HEK293T (cell line): ENCODE measurements at regions not wholly inside any gene's neighbourhood (a gene's known extent, or its start where the extent isn't known, plus 50 kb on each side); places are given as distances from the start of the nearest gene placed in this dataset.

Experiments
- CTCF ChIA-PET: fragments of 350-600 bp; formaldehyde crosslinking; extraction: SDS; loops from one replicate; lab custom pipeline; 2021; ENCODE audit warnings: antibody characterized with exemption, inconsistent platforms; lab: Yijun Ruan, JAX
- POLR2A ChIA-PET: fragments of 350-600 bp; formaldehyde crosslinking; extraction: SDS; loops from one replicate; lab custom pipeline; 2020; ENCODE audit warnings: antibody characterized with exemption, inconsistent platforms; lab: Yijun Ruan, JAX
- DNase-seq: peaks from one replicate; pipeline ENCODE4 v3.0.0; 2012; ENCODE audit warnings: mixed read lengths; ENCODE audit errors: extremely low spot score
- ARNT ChIP-seq: fragments of 450-650 bp; IDR thresholded peaks from 2 replicates; pipeline ENCODE4 v1.6.1; 2017; ENCODE audit warnings: mild to moderate bottlenecking
- BHLHE40 ChIP-seq: fragments of 450-650 bp; IDR thresholded peaks from 2 replicates; pipeline ENCODE4 v1.6.1; 2016; ENCODE audit warnings: mild to moderate bottlenecking, moderate library complexity, borderline replicate concordance
- CTBP1 ChIP-seq: fragments of 450-650 bp; IDR thresholded peaks from 2 replicates; pipeline ENCODE4 v1.6.1; 2016; ENCODE audit warnings: borderline replicate concordance
- ELF4 ChIP-seq: fragments of 450-650 bp; IDR thresholded peaks from 2 replicates; pipeline ENCODE4 v1.6.1; 2017; ENCODE audit warnings: antibody characterized with exemption
- FOXA1 ChIP-seq: fragments of 450-650 bp; IDR thresholded peaks from 2 replicates; pipeline ENCODE4 v1.6.1; 2016; ENCODE audit warnings: mild to moderate bottlenecking
- FOXK2 ChIP-seq: fragments of 450-650 bp; IDR thresholded peaks from 2 replicates; pipeline ENCODE4 v1.6.1; 2016; ENCODE audit warnings: mild to moderate bottlenecking
- FOXM1 ChIP-seq: fragments of 450-650 bp; IDR thresholded peaks from 2 replicates; pipeline ENCODE4 v1.6.1; 2017; ENCODE audit warnings: mild to moderate bottlenecking, borderline replicate concordance
- HDGF ChIP-seq: fragments of 450-650 bp; IDR thresholded peaks from 2 replicates; pipeline ENCODE4 v1.6.1; 2017; ENCODE audit warnings: antibody characterized with exemption, borderline replicate concordance
- L3MBTL2 ChIP-seq: fragments of 450-650 bp; conservative IDR thresholded peaks from 2 replicates; pipeline ENCODE4 v1.6.1; 2016; ENCODE audit warnings: mild to moderate bottlenecking
- LEF1 ChIP-seq: fragments of 450-650 bp; IDR thresholded peaks from 2 replicates; pipeline ENCODE4 v1.6.1; 2017; ENCODE audit warnings: mild to moderate bottlenecking, borderline replicate concordance
- NFRKB ChIP-seq: fragments of 450-650 bp; IDR thresholded peaks from 2 replicates; pipeline ENCODE4 v1.6.1; 2016; ENCODE audit warnings: mild to moderate bottlenecking, moderate library complexity
- SP1 ChIP-seq: fragments of 450-650 bp; IDR thresholded peaks from 2 replicates; pipeline ENCODE4 v1.6.1; 2017
- SUZ12 ChIP-seq: fragments of 450-650 bp; IDR thresholded peaks from 2 replicates; pipeline ENCODE4 v1.6.1; 2016; ENCODE audit warnings: mild to moderate bottlenecking
- TARDBP ChIP-seq: fragments of 450-650 bp; IDR thresholded peaks from 2 replicates; pipeline ENCODE4 v1.6.1; 2016
- ZNF384 ChIP-seq: fragments of 450-650 bp; IDR thresholded peaks from 2 replicates; pipeline ENCODE4 v1.6.1; 2016
- TF ChIP-seq, protein P1 (sequence below): fragments of 450-650 bp; IDR thresholded peaks from 2 replicates; pipeline ENCODE4 v1.6.1; 2016

DNA sequence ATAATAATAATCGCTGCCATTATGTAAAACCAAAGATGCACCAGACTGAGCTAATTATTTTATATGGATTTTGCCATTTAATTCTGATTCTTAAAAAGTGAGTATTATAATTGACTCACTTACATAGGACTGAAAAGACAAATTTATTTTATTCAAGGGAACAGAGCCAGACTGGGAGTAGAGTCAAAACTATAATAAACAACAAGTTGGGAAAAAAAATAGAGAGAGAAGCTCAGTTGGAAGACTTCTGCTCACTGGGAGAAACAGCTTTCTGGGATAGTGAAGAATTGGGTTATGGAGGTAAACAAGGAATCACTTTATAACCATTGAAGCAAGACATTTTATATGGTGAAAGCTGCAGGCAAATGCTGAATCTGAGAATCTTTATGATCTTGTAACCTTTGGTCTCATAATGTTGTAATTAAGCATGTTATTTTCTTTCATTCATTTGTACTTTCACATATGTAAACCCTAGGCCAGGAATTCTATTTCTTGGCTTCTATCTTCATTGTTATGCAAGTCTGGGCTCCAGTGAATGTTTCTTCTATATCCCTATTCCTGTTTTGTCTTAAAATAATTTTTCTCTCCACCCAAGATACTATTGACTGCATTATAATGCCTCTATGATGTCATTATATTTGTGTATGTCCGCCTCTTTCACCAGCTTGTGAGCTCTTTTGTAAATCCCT is 725.3 kb upstream of the CCDC179 start:
- ChIA-PET POLR2A (no interaction called here), CTCF (no interaction called here)
- no peak for TF ChIP-seq TARDBP
- no peak for TF ChIP-seq CTBP1
- DNase-seq, result no peak

DNA sequence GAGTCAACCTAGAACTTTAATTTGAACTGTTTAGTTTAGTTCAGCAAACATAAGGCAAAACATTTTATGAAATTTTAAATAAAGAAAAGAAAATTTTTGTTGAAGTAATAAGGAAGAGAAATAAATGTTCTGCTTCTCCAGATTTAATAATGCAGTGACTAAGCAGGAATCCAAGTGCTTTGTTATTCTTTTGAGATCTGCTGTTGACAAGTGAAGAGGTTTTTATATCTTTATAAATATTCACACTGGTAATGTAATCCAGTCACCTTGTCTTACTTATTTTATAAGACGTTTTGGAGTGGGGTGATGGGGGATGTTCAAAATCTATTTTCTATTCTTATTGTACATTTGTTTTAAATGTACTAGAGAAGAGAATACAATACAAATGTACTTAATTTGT is 725.9 kb upstream of the CCDC179 start:
- TF ChIP-seq, protein P1, sequence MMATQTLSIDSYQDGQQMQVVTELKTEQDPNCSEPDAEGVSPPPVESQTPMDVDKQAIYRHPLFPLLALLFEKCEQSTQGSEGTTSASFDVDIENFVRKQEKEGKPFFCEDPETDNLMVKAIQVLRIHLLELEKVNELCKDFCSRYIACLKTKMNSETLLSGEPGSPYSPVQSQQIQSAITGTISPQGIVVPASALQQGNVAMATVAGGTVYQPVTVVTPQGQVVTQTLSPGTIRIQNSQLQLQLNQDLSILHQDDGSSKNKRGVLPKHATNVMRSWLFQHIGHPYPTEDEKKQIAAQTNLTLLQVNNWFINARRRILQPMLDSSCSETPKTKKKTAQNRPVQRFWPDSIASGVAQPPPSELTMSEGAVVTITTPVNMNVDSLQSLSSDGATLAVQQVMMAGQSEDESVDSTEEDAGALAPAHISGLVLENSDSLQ, result no peak
- no peak for TF ChIP-seq L3MBTL2
- TF ChIP-seq ARNT, result no peak
- no peak for TF ChIP-seq CTBP1
- no peak for TF ChIP-seq HDGF
- TF ChIP-seq FOXK2, result no peak
- ChIA-PET POLR2A (no interaction called here), CTCF (no interaction called here)
- DNase-seq, result no peak

DNA sequence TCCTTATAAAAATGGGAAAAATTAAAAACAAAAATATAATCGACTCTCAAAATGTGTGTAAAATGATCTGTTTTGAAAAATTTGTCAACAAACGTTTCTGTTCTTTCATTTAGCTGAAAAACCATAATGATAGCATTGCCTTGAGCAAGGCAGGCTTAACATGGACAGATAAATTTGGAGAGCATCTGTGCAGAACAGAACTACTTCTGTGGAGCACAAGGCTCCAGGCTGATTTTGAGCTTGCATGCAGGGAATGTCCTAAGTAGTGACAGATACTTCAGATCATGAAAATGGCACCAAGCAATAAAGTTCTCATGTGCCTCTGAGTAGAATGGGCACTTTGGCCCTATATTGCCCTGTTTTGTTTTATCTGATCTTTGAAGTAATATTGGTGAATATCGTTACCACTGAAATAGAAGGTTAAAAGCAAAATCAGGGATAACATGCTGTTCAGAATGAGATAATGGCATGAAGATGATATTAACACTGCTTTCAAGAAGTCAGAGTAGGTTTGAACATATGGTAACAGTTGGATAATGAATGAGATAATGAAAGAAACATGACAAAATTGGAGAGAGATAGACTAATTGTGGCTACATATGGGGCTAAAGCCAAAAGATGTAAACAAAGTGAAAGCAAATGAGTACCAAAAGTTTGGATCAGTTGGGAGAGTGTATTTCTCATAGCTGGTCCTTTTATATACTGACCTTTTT is 730.5 kb upstream of the CCDC179 start:
- no peak for TF ChIP-seq L3MBTL2
- DNase-seq, result no peak
- POLR2A ChIA-PET, result no interaction called here
- CTCF ChIA-PET, result no interaction called here

DNA sequence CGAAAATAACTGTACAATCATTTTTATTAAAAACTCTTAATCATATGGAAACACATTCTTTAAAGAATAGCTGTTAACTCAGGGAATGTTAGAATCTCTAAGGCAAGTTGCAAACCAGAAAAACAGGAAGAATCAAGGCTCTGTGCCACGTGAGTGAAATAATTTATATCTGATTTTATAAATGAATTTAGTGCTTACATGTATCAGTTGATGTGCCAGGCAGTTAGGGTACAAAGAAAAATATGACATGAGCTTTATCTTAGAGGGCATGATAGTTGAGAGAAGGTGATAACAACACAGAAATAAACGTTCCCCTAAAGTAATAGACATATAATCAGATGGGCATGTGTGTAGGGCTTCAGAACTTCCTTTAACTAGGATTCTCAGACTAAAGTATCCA is 734.5 kb upstream of the CCDC179 start:
- TF ChIP-seq SUZ12, result no peak
- DNase-seq, result no peak
- ChIA-PET POLR2A (no interaction called here), CTCF (no interaction called here)

DNA sequence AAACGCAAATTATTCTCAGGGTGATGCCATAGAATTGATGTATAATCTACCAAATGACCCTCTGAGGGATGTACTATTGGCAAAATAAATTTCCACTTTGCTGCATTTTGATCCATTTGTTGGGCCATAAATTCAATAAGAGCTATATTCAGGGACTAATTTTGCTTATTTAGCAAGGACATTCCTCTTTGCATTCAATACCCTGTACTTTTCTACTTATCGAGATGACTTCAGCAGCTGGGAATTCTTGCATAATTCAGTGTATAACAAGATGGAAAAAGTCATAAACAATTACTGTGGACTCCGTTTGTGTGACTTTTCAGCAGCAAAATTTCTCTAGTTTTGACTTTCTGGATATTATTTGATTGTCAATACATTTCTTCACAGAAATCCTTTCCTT is 744.7 kb upstream of the CCDC179 start:
- ChIA-PET CTCF (interaction anchor here (0.7 kb wide), 1 partner anchor 236 kb away, joined by 3 read pairs; no protein-coding TSS in a partner anchor), POLR2A (no interaction called here)
- DNase-seq, result no peak
- TF ChIP-seq, protein P1, result no peak
- TF ChIP-seq FOXA1 (no peak), ARNT (no peak), TARDBP (no peak), FOXM1 (no peak), BHLHE40 (no peak), L3MBTL2 (no peak), HDGF (no peak), SP1 (no peak), ZNF384 (no peak), NFRKB (no peak), CTBP1 (no peak), ELF4 (no peak)

DNA sequence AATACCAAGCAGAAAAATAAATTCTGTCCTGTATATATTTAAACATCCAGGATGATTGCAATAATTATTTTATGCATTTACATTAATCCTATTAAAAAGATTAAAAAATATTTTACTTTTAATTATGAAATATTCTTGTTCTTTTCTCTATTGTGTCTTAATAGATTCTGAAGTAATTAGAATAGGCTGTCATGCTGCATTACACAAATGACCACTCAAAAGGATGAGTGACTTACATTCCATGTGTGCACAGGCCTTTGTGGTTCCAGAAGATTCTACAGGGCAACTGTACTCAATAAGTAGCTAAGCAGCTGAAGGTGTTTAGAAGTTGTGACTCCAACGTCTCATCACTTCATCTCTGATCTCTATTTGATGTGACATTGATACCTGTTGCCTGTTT is 745.9 kb upstream of the CCDC179 start:
- TF ChIP-seq BHLHE40 (no peak), FOXA1 (no peak)
- DNase-seq, result no peak
- POLR2A ChIA-PET, result no interaction called here
- CTCF ChIA-PET, result no interaction called here

DNA sequence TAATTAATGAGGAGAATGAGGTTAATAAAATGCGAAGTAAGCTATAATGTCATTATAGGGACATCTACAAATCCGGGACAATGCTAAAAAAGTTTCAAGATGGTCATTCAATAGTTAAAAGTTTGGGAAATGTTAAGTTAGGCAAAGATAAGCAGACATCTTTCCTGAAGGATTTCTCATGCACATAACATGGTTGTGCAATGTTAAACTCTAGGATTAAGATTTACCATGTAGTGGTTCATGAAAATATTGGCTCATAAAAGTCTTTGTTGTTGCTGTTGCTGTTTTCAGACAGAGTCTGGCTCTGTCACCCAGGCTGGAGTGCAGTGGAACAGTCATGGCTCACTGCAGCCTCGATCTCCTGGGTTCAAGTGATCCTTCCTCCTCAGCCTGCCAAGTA is 751.5 kb upstream of the CCDC179 start:
- no peak for DNase-seq
- ChIA-PET CTCF (no interaction called here), POLR2A (no interaction called here)
- TF ChIP-seq ZNF384 (no peak), NFRKB (no peak), ARNT (no peak), HDGF (no peak), FOXM1 (no peak), TARDBP (no peak), SP1 (no peak), L3MBTL2 (no peak), BHLHE40 (no peak), FOXA1 (no peak), LEF1 (no peak), CTBP1 (no peak), ELF4 (no peak), SUZ12 (no peak), FOXK2 (no peak)
- TF ChIP-seq, protein P1, result no peak
